ENCODE measurements at regions not wholly inside any gene's neighbourhood (a gene's known extent, or its start where the extent isn't known, plus 50 kb on each side); places are given as distances from the start of the nearest gene placed in this dataset.

DNA sequence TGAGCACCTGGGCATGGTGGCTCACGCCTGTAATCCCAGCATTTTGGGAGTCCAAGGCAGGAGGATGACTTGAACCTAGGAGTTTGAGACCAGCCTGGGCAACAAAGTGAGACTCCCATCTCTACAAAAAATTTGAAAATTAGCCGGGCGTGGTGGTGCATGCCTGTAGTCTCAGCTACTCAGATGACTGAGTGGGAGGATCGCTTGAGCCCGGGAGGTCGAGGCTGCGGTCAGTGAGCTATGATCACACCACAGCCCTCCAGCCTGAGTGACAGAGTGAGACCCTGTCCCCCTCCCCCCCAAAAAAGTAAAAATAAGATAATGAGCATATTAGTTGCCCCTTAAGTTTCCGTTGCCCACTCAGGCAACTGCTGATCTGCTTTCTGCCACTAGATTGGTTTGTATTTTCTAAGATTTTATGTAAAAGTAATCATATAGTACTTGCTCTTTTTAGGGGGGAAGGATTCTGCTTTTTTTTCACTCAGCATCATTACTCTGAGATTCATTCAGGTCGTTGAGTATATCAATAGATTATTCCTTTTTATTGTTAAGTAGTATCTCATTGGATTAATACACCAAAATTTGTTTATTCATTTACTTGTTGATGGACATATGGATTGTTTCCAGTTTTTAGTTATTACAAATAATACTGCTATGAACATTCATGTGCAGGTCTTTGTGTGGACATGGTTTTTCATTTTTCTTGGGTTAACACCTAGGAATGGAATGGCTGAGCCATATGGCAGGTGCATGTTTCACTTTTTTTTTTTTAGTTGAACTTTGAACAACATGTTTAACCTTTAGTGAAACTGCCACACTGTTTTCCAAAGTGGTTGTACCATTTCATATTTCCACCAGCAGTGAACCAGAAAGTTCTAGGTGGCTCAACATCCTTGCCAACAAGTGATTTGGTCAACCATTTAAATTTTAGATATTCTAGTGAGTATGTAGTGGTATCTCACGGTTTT, 75.0 kb upstream of the SPRED2 start:
- DNase-seq: no peak

DNA sequence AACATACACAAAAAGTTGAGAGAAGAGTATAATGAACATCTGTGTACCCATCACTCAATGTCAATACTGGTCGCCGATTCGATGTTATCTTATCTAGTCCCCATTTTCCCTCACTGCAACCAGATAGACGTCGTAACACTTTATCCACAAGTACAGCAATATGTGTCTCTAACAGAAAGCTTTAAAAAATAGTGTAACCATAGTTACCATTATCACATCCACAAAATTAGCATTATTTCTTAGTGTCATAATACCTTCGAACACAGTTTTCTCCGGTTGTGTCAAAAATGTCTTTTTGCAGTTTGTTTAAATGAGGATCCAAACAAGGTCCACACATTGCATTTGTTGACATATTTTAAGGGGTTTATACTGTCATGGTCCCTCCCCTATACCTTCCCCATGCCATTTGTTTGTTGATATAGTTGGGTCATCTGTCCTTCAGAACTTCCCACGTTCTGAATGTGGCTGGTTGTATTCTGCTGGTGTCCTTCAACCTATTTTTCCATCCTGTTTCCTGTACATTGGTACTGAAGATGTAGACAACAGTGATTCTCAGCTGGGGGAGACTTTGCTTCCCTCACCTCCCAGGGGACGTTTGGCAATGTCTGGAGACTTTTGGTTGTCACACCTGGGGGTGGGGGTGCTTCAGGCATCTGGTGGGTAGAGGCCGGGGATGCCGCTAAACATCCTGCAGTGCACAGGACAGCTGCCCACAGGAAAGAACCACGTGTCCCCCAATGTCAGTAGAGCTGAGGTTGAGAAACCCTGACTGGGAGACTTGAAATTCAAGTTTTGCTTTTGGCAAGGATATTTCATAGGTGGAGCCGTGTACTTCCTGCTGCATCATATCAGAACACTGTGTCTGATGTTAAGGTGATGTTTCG, 72.7 kb upstream of the SPRED2 start:
- no peak for DNase-seq

DNA sequence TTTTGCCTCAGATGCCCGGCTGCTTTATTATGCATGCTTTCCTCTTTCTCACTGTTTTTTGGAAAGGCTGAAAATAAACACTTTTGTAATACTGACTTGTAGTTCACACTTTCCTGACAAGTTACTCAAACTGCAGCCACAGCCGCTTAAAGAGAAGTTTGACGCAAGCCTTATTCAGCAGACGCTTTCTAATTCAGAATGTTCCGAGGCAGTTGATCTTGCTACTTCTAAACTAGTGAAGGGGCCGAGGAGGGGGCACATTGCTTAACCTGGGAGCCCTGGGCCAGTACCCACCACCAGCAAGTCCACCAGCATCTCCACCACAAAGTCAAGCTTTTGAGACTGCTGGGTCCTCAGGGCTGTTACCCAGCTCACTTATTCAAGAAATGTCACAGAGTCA, 71.8 kb upstream of the SPRED2 start:
- no peak for DNase-seq

DNA sequence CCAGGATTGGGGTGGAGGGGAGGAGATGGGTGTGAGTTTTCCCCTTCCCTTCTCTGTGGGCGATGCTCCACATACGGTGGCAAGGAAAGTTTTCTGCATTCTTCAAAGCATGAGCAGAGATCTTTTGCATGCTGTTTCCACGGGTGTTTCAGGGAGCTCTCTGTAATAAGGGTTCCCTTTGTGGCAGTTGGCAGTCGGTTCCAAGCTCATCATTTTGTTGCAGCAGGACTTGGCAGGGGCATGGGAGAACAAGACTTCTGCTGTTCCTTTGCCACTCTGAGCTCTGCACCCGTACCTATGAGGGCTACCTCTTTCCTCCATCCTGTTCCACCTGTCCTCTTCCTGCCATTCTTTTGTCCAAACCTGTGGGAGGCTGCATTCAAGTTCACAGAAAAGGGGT, 71.3 kb upstream of the SPRED2 start:
- no peak for DNase-seq

DNA sequence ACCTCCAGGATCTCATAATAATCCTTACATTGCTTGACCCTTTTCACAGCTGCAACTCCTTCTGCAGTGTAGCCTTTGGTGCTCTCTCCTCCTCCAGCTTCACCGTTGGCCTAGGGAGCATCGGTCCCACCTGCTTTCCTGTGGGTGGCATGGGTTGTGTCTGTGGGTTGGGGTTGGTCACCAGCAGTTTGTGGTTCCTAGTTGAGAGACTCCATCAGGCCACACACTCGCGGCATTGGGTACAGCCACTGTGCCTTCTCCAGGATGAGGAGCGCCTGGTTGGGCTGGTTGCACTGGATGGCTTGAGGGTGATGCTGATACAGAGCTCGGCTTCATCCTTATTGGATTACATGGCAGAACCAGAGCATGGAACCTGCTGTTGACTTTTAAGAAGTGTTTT, 69.4 kb upstream of the SPRED2 start:
- no peak for DNase-seq

DNA sequence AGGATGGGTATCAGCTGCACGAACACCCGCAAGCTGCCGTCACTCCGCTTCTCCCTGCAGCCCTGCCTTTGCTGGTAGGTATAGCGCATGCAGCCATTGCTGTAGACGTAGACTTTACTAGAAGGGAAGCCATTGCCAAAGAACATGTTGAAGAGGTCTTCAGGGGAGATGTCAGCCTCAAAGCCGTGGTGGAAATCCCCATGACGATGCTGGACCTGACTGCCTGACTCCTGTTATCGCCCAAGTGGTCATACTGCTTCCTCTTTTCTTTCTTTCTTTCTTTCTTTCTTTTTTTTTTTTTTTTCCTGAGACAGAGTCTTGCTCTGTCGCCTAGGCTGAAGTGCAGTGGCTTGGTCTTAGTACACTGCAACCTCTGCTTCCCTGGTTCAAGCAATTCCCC, 68.7 kb upstream of the SPRED2 start:
- no peak for DNase-seq

DNA sequence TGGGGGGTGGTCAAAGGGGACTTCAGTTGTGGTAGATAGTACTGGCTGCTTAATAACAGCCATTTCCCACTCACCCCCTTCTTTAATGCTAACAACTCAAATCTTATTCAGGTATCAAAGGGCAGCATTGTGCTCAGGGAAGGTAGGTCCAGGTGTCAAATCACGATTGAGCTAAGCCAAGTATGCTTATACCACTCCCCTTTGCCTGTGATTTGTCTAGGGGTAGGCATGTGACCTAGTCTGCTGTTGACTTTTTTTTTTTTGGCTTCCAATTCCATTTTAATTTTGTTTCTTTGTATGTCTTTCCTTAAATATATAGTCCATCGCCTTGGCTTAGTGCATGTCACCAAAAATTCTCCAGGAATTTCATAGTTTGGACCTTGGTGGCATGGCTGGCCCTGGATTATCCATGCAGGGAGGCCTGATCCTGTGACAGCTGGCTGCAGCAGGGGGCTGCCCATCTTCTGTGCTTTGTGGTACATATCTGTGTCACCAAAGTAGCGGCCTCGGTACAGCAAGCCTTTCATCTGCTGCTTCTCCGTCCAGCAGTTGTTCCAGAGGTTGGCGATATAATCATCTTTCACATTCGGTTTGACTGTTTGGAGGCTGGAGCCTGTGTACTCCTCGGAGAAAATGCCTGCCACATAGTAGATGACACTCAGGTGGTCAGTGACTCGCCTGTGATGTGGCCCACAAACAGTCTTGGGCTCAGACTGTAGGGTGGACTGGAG, 68.1 kb upstream of the SPRED2 start:
- DNase-seq: no peak

DNA sequence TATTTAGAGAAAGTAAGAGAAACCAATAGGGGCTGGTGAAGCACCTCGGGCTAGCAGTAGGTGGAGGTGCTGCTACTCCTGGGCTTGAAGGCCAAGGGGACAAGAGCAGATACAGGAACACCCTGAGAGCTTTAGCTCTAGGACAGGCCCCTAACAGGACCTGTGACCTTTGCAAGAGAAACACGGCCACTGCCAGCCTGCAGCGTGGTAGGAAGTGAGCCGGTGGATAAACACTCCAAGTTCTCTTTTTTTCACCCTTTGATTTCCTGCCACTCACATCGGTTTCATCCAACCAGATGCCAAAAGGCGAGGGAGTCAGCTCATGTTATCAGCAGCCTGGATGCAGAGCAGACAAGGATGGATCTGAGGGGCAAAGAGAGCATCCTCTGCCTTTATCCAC, 66.8 kb upstream of the SPRED2 start:
- no peak for DNase-seq

DNA sequence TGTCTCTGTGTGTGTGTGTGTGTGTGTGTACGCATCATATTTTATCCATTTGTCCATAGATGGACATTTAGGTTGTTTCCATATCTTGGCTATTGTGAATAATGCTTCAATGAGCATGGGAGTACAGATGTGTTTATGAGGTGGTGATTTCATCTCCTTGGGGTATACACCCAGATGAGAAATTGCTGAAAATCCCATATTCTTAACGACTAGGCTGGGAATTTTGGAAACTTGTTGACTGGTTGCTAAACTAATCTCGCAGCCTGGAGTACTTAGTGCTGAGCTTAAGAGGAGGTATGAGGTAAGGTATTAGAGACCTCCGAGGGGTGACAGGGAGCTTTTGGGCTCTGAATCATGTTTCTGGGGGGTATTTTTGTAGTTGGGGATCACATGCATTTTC, 66.0 kb upstream of the SPRED2 start:
- no peak for DNase-seq

DNA sequence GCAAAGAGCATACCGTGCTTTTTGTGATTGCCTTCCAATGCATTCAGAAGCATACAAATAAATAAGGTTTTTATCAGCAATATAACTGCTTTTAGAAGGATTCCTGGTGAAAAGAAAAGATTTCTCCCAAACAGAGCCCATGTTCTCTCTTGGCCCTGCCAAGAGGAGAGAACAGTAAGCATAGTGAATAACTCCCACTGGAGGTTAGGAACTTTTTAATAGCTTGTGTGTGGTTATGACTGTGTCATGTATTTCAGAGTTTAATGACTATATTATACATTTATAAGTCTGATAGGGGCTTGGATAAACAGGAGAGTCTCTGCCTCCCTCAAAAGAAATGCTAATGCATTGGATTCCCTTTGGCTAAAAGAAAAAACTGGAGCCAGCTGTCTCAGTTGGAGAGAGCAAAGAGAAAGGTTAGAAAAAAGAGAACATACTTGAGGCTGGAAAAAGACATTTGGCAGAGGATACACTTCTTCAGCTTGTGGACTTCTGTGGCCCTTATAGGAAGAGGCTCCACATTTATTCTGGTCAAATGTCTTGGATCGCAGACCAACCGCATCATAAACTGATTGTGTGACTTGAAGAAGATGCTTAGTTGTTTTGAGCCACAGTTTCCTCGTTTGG, 63.0 kb upstream of the SPRED2 start:
- DNase-seq: no peak

DNA sequence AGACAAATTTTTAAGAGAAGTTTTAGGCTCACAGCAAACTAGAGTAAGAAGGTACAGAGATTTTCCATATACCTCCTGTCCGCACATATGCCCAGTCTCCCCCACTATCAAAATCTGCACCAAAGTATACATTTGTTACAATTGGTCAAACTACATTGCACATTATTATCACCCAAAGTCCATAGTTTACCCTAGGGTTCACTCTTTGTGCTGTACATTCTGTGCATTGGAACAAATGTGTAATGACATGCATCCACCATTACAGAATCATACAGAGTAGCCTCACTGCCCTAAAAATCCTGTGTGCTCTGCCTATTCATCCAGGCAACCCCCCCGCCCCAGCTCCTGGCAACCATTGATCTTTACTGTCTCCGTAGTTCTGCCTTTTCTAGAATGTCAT, 61.7 kb upstream of the SPRED2 start:
- DNase-seq: no peak

DNA sequence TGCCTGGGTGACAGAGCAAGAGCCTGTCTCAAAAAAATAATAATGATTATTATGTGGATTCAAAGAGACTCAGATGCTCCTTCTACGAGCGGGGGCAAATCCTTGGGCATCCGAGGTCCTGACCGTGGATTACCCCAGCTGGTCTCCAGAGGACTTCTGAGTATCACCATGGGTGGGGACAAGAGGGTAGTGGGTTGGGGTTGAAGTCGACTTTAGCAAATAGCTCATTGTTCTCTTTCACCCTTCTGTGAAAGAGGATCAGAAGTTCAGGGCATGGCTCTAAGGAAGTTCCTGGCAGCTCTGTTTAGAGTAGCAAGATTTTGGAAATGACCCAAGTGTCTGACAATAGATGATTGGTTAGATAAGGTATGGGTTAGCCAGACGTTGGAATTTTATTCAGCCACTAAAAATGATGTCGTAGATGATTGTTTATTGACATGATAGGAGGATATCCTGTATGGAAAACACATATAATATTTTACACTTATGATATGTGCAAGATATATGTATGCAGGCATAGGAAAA, 59.0 kb upstream of the SPRED2 start:
- no peak for DNase-seq

DNA sequence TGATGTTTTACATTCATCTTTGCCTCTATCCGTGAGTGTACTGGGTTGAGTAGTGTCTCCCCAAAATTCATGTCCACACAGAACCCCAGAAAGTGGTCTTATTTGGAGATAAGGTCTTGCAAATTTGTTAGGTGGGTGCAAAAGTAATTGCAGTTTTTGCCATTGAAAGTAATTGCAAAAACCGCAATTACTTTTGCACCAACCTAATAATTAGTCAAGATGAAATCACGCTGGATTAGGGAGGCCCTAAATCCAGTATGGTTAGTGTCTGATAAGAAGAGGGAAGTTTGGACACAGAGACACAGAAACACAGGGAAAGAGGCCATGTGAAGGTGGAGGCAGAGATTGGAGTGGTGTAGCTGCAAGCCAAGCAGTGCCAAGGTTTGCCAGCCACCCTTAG, 57.8 kb upstream of the SPRED2 start:
- DNase-seq: no peak

DNA sequence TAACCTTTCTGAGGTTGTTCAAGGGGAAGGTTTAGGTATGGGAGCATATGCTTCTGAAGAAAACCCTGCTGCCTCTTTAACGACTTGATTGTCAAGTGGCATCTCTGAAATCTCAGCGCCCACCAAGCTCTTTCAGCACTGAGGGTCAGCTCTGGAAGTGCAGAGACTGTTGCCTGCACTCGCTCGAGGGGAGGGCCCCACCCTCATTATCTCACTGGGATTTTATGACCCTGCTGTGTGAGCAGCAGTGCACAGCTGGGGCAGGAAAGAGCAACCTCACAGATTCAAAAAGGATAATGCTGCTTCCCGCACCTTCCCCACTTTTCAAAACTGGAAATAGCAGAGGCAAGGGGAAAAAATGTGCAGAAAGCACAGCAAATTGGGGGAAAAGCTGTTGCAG, 56.9 kb upstream of the SPRED2 start:
- no peak for DNase-seq

DNA sequence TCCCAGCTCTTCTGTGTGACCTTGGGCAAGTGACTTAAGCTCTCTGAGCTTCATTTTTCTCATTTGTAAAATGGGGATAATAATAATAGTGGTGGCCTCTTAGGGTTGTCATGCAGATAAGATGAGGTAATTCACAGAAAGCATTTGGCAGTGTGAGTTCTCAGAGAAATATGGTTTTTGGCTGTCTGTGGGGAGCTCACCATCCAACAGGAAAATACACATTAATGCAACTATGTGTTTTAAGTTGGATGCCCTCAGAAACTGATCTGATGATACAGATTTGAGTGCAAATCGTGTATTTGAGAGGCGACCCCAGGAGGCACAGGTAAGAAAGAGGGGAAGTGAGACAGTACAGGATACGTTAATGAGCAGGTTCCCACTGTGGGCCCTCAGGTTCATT, 56.1 kb upstream of the SPRED2 start:
- no peak for DNase-seq

DNA sequence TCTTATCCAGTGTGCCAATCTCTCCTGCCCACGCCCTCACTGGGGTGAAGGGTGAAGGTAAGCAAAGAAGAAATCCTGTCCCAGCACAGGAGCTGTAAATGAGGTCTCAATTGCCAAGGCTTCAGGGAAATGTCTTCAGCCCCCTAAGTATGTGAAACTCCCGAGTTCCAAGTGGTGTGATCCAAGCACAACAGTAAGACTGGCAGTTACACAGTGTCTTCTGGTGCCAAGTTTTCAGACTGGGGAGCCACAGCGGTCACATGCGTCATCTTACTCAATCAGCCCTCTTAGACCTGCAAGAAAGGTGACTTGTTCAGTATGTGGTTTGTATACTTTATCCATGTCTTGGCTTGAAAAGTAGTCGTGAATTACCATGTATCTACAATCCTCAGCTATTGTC, 55.0 kb upstream of the SPRED2 start:
- DNase-seq: no peak

DNA sequence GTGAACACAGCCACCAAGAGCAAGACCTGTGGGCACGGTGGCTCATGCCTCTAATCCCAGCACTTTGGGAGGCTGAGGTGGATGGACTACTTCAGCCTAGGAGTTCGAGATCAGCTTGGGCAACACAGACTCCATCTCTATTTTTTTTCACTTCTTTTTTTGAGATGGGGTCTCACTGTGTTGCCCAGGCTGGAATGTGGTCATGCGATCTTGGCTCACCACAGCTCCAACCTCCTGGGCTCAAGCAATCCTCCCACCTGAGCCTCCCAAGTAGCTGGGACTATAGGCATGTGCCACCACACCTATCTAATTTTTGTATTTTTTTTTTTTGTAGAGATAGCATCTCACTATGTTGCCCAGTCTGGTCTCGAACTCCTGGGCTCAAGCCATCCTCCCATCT, 54.4 kb upstream of the SPRED2 start:
- DNase-seq: no peak

DNA sequence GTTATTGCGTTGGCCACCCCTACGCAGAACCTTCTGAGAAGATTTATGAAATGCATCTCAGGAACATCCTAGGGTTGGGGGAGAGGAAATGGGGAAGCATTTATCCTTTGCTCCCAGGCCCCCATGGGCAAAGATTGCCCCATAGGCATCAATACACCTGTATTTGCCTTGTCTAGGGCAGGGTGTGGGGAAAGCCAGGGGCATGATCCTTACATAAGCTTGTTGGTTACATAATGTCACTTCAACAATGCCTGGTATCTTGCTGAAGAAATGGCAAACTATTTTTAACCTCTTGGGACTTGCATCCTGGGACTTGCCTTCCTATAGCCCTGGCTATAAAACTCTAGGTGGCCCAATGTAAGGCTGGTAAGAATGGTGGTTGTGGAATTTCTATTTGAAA, 53.9 kb upstream of the SPRED2 start:
- DNase-seq: no peak

DNA sequence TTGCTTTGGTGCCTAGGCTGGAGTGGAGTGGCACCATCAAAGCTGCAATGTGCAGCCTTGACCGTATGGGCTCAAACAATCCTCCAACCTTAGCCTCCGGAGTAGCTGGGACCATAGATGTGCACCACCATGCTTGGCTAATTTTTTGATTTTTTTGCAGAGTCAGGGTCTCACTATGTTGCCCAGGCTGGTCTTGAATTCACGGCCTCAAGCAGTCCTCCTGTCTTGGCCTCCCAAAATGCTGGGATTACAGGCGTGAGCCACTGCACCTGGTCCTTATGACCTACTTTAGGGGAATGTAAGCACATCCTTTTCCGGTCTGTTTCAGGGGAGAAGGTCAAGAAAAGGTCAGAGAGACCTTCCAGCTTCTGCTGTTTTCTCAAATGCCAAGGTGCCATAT, 53.4 kb upstream of the SPRED2 start:
- DNase-seq: no peak

DNA sequence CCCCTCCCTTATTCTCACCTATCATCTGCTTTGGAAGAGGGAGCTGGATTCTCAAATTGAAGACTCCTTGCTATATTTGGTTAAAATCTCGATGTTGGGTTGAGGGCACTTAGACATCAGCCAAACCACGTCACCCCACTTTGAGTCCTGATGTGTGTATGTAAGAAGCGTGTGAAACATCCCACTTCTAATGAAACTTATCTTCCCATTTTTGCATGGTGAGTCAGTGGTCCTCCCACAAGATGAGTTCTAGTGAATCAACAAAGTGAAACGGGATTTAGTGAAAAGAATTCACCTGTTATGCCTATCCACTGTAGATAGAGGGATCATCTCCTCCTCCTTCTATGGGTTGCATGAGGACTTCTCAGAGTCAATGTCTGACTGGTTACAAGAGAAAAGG, 51.4 kb upstream of the SPRED2 start:
- DNase-seq: no peak

DNA sequence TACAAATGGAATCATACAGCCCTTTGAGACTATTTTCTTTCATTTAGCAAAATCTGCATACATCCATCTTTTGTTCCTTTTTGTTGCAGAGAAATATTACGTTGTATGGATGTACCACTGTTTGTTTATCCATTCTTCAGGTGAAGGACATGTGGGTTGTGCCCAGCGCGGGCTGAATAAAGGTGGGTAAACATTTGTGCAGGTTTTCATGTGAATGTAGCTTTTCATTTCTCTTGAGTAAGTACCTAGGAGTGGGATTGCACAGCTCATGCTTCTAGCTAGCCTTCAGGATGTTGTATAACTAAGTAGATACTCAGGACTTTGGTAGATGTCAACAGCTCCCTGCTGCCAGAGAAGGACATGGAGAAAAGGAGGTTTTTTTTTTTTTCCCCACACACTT, 50.6 kb upstream of the SPRED2 start:
- no peak for DNase-seq

Data from stimulated activated CD8-positive, alpha-beta memory T cell treated with anti-CD3 and anti-CD28 coated beads, Interleukin-4, amount 100 ng/mL, for 48 hours (primary cell).